H7 (cell line): ENCODE measurements at regions not wholly inside any gene's neighbourhood (a gene's known extent, or its start where the extent isn't known, plus 50 kb on each side); places are given as distances from the start of the nearest gene placed in this dataset.

Experiments
- DNase-seq: peaks from one replicate; pipeline ENCODE4 v3.0.0; 2012
- H3K27me3 ChIP-seq: 2 replicates; pipeline ENCODE4 v1.6.0; 2011; ENCODE audit warnings: mild to moderate bottlenecking, low read length; ENCODE audit not compliant: control insufficient read depth, insufficient read depth
- H3K36me3 ChIP-seq: replicated peaks from 2 replicates; pipeline ENCODE4 v1.5.1; 2011; ENCODE audit warnings: low read length; ENCODE audit not compliant: control insufficient read depth, insufficient read depth
- H3K4me3 ChIP-seq: 2 replicates; pipeline ENCODE4 v1.5.1; 2011; ENCODE audit warnings: low read depth, mild to moderate bottlenecking, control low read depth, low read length, moderate library complexity; ENCODE audit not compliant: insufficient read depth

DNA sequence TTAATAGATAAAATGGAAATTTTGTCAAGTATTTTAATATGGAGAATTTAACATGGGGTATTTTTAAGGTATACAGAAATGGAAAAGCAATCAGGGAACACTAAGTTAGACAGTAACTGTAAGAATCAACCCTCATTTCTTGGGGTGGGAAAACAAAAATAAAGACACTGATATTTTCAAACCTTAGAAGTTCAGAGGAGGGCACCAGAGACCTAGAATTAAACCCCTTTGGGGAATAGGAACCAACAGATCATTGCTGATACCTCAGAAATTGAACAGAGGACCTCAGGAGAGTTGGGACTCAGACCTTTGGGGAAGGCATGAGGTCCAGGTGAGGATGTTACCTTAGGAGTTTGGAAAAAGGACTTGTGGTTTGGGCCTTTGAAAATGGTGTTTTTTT lies 435.6 kb downstream of the TMA16 start:
- no peak for DNase-seq
- Histone ChIP-seq H3K36me3 (no peaks in the 10 kb centered on the region), H3K4me3 (no peak overlapping the region), H3K27me3 (no peaks in the 10 kb centered on the region)

DNA sequence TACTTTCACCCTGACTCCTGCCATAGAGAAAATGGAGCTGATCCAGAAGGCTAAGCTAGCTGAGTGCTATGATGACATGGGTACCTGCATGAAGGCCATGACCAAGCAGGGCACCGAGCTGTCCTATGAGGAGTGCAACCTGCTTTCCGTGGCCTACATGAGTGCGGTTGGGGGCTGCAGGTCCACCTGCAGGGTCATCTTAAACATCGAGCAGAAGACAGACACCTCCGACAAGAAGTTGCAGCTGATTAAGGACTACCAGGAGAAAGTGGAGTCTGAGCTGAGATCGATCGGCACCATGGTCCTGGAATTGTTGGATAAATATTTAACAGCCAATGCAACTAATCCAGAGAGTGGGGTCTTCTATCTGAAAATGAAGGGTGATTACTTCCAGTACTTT lies 438.0 kb downstream of the TMA16 start:
- no peak overlapping the region for H3K4me3 ChIP-seq
- H3K36me3 ChIP-seq: no peaks in the 10 kb centered on the region
- no peak for DNase-seq
- no peaks in the 10 kb centered on the region for H3K27me3 ChIP-seq

DNA sequence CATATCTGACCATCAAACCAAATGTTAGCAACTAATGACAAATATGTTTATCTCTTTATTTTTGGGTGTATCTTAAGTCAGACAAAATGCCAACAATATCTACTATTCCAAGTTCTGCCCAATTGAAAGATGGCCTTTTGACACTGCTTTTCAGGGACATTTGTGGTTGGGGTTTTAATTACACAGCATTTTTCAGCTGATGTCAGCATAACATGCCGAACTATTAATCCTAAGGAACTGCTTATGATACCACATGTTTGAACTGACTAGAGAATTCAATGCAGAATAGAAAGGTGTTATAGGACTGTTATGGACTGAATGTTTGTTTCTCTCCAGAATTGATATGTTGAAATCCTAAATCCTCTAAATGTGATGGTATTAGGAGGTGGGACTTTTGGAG lies 445.1 kb downstream of the TMA16 start:
- no peak for DNase-seq
- Histone ChIP-seq H3K4me3 (no peak overlapping the region), H3K27me3 (no peaks in the 10 kb centered on the region), H3K36me3 (no peaks in the 10 kb centered on the region)

DNA sequence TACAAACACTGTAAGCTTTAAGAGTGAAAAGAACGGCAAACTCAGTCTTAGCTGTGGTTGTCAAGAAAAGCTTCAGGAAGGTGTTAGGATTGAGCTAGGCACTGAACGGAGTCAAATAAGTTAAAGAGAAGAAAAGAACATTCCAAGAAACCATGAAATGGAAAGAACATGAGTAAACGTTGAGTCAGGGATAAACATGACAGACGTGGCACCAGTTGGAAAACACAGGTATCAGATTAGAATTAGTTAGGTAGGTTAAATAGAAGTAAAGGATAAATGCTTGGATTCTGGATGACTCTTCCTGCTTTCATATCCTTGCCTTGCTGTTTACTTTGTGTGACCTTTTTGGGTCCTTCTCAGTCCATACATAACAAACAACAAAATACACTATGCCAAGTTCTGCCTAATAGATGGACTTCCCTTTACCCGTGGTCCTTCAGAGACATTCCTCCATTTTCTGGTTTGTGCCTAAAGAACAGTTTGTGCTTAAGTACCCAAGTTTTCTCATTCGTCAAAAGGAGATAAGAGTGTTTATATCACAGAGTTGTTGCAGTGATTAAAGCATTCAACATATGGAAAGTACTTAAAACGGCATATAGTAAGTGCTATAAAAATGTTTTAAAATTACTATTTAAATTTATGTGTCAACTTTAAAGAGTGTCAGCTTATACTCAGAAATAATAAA lies 446.9 kb downstream of the TMA16 start:
- H3K36me3 ChIP-seq: no peaks in the 10 kb centered on the region
- no peak for DNase-seq
- no peak overlapping the region for H3K4me3 ChIP-seq
- no peaks in the 10 kb centered on the region for H3K27me3 ChIP-seq

DNA sequence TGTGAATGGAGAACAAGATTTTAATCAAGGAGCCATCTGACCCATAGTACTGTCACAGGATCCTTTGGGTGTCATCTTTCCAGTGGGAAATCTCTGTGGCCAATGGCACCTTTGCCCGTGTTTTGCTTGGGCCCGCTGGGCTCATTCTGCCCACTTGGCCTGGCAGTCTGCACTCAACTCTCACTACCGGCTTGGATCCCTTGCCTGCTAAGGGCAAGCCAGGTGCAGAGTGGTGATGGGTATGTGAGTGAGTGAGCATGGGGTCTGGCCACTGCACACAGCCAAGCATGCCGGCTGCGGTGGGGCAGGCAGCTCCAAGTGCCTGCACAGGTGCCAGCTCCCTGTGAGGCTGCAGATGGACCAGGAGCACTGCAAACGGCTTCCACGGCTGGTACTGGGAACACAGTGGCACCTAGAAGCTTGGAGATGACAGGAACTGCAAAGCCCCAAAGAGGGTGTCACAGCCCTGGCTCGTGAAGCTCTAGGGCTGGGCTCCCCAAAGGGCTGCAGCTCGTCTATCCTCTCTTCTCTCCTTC lies 454.5 kb downstream of the TMA16 start:
- no peaks in the 10 kb centered on the region for H3K36me3 ChIP-seq
- no peaks in the 10 kb centered on the region for H3K27me3 ChIP-seq
- H3K4me3 ChIP-seq: no peak overlapping the region
- no peak for DNase-seq

DNA sequence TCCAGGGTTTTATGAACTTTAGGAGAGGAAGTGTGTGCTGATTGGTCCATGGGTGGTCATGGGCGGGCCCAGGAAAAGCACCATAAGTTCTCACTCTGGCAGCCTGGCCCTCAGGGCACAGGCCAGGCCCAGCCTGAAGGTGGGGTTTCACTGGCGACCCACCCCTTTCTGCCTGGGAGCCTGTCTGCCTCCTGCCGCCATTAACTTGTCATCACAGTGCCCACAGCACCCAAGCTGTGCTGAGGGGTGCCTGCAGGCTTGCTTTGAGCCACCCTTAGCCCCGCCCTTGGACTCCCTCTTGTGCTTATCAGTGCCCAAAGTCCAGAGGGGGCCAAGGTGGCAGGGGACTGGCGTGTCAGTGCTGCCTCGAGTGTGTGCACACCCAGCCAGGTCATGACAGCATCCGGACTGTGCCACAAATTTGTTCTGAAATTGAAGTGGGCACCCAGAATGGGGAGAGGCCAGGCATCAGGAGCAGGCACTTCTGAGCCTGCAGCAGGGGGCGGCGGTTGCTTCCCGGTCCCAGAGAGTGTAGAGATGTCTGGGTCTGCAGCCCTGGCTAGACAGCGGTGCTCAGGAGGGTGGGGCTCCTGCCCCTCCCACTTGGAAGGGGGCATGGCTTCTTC lies 455.6 kb downstream of the TMA16 start:
- H3K4me3 ChIP-seq: no peak overlapping the region
- no peak for DNase-seq
- no peaks in the 10 kb centered on the region for H3K27me3 ChIP-seq
- no peaks in the 10 kb centered on the region for H3K36me3 ChIP-seq

DNA sequence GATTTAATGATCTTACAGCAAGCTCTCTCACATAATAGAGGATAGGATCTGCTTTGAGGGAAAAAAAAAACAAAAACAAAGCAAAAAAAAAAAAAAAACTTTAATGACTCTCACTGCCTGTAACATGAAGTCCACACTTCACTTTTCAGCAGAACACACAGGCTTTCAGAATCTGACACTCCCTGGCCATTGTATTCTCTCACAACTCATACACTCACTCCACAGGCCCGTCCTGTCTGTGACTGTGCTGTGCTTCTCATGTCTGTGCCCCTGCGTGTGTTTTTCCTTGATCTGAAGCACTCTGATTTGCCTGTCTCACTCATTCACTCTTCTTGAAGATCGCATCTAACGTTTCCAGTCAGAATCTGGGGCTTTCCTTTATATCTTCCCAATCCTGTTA lies 460.8 kb downstream of the TMA16 start:
- Histone ChIP-seq H3K4me3 (no peak overlapping the region), H3K27me3 (no peaks in the 10 kb centered on the region), H3K36me3 (no peaks in the 10 kb centered on the region)
- no peak for DNase-seq

DNA sequence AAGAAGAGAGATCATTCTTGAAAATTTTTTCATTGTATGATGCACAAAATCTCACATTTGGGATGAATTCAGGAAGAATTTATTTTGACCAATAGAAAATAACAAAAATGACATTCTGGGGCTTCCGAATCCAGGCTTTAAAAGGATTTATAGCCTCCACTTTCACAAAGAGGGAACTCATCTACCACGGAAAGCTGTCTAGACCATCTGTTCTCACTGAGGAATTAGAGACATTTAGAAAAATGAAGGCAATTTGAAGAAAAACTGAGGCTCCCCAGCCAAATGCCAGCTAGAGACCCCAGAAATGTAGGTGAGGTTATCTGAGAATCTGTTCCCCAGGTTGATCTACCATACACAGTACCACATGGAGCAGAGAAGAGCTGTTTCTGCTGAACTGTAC lies 464.3 kb downstream of the TMA16 start:
- DNase-seq: no peak
- Histone ChIP-seq H3K27me3 (no peaks in the 10 kb centered on the region), H3K36me3 (no peaks in the 10 kb centered on the region), H3K4me3 (no peak overlapping the region)

DNA sequence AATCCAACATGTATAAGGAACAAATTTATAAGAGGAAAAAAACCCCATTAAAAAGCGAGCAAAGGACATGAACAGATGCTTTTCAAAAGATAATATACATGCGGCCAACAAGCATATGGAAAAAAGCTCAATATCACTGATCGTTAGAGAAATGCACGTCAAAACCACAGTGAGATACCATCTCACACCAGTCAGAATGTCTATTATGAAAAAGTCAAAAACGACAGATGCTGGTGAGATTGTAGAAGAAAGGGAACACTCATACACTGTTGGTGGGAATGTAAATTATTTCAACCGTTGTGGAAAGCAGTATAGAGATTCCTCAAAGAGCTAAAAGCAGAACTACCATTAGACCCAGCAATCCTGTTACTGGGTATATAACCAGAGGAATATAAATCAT lies 465.4 kb downstream of the TMA16 start:
- DNase-seq: no peak
- Histone ChIP-seq H3K27me3 (no peaks in the 10 kb centered on the region), H3K36me3 (no peaks in the 10 kb centered on the region), H3K4me3 (no peak overlapping the region)

DNA sequence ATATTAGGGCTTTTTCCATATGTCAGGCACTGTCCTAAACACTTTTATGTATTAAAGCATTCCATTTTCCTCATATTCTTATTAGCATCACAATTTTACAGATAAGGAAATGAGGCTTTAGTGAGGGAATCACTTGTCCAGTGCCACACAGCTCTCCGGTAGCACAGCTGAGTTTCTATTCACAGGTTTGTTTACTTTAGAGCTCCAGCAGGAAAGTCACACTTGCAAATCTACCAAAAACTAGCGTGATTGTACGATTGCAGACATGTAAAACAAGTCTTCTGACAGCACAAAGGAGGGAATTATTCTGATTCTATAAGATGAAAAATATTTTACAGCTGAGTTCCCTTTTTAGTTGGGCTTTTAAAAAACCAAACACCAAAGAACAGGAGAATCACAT lies 472.1 kb downstream of the TMA16 start:
- Histone ChIP-seq H3K36me3 (no peaks in the 10 kb centered on the region), H3K4me3 (no peak overlapping the region), H3K27me3 (no peaks in the 10 kb centered on the region)
- no peak for DNase-seq

DNA sequence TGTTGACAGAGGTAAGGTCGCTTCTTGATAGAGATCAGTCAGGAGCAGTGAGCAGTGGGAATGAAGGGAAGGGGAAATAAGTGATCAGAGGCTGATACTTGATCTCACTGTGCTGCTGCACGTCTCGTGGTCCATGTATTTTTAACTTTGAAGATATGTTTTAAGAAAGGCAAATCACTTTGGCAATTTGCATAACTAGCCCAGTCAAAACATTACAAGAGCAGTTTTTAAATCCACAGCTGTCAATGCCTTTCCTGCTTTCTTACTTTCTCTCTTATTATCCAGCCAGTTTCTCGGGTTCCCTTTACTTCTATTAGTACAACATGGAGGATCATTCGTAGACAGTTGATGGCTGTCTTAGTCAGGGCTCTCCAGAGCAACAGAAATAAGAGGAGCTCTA lies 472.8 kb downstream of the TMA16 start:
- H3K4me3 ChIP-seq: no peak overlapping the region
- no peaks in the 10 kb centered on the region for H3K36me3 ChIP-seq
- H3K27me3 ChIP-seq: no peaks in the 10 kb centered on the region
- DNase-seq: no peak

DNA sequence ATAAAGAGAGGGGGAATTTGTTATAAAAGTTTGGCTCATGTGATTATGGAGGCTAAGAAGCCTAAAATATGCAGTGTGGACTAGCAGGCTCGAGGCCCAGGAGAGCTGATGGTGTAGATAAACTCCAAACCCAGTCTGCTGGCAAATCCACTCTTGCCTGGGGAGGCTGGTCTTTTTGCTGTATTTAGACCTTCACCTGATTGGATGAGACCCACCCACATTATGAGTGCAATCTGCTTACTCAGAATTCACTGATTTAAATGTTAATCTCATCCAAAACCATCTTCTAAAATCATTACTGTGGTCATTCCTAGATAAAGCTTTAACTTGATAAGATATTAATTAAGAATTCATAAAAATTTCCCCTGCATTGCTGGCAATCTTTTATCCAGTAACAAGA lies 473.2 kb downstream of the TMA16 start:
- no peaks in the 10 kb centered on the region for H3K36me3 ChIP-seq
- no peaks in the 10 kb centered on the region for H3K27me3 ChIP-seq
- DNase-seq: no peak
- no peak overlapping the region for H3K4me3 ChIP-seq

DNA sequence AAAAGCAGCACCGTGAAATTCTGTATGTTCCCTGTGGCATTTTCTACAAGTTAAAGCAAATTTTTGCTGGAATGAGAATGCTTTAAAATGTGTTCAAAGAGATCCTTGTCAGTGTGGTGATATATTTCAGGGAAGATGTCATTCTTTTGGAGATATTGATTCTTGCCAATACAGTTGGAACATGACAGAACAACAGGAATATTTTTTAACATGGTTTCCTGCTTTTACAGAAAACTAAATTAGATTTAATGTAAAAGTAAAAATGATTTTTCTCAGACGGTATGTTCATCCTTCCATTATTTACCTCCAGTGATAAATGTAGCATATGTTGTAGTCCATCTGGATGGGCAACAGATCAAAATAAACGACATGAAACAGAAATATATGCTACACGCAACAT lies 474.8 kb downstream of the TMA16 start:
- Histone ChIP-seq H3K4me3 (no peak overlapping the region), H3K27me3 (no peaks in the 10 kb centered on the region), H3K36me3 (no peaks in the 10 kb centered on the region)
- no peak for DNase-seq

DNA sequence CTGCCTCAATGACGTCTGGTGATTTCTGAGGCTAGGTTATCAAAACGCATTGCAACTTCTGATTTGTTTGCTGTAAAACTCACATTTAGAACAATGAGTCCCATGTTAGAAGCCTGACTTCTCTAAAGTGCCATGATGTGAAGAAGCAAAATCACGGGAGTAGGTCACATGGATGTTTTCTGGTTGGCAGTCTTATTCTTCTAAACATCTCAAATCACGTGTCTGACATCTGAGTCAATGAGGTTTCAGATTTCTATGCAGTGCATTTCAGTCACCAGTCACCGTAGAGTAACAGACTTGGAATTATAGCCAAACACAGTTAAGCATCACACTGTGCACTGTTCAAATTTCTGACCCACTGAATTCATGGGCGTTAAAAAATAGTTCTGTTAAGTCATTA lies 482.1 kb downstream of the TMA16 start:
- DNase-seq: no peak
- H3K4me3 ChIP-seq: no peak overlapping the region
- no peaks in the 10 kb centered on the region for H3K27me3 ChIP-seq
- no peaks in the 10 kb centered on the region for H3K36me3 ChIP-seq

DNA sequence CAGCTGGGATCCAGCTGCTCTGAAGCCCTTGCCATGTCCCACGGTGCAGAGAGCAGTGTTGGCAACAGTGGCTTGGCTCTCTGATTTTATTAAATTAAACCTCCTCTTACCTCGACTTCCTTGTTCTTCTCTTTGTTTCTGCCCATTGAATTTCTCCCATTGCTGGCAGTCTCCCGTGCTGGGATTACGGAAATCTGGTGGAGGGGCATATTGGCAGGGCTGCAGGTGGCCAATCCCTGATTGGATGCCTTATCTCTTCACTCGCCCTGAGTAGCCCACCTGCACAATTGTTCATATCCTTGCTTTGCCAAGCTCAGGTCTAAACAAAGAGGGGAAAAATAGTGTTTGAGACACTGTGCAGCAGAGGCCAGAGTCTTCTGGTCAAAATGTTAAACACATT lies 493.9 kb downstream of the TMA16 start:
- no peak for DNase-seq
- H3K36me3 ChIP-seq: no peaks in the 10 kb centered on the region
- H3K27me3 ChIP-seq: no peaks in the 10 kb centered on the region
- H3K4me3 ChIP-seq: no peak overlapping the region
